ENCODE measurements at regions not wholly inside any gene's neighbourhood (a gene's known extent, or its start where the extent isn't known, plus 50 kb on each side); places are given as distances from the start of the nearest gene placed in this dataset.

- intact Hi-C loops (cut with DNase I), result no loop called here
- WGBS, result 85% methylated on average over 4 of the region's 4 CpGs
- no peak overlapping the region for H3K4me3 ChIP-seq
- no peaks in the 10 kb centered on the region for H3K27me3 ChIP-seq (replicated peaks; ENCODE audit: insufficient read depth)
- no peaks in the 10 kb centered on the region for H3K4me1 ChIP-seq (replicated peaks)
- H3K27ac ChIP-seq, result no peak overlapping the region
- TF ChIP-seq CTCF (IDR thresholded peaks at IDR 0.05), result no peak
- TF ChIP-seq POLR2A (IDR thresholded peaks at IDR 0.05), result no peak
- no peak for TF ChIP-seq POLR2AphosphoS5 (IDR thresholded peaks at IDR 0.05)
- no peak for DNase-seq (ENCODE audit: low spot score)
- H3K9me3 ChIP-seq, result no peaks in the 10 kb centered on the region
- H3K36me3 ChIP-seq, result no peaks in the 10 kb centered on the region
Measured at GRCh38 chr5:107291866-107292265, 378.9 kb downstream of the EFNA5 start.

- WGBS, result 73% methylated on average over 6 of the region's 6 CpGs
- no peak overlapping the region for H3K4me3 ChIP-seq
- no peaks in the 10 kb centered on the region for H3K36me3 ChIP-seq
- DNase-seq (ENCODE audit: low spot score), result no peak
- TF ChIP-seq POLR2AphosphoS5 (IDR thresholded peaks at IDR 0.05) (no peak), CTCF (IDR thresholded peaks at IDR 0.05) (no peak), POLR2A (IDR thresholded peaks at IDR 0.05) (no peak)
- no peaks in the 10 kb centered on the region for H3K4me1 ChIP-seq (replicated peaks)
- H3K9me3 ChIP-seq, result no peaks in the 10 kb centered on the region
- intact Hi-C loops (cut with DNase I), result no loop called here
- H3K27me3 ChIP-seq (replicated peaks; ENCODE audit: insufficient read depth), result no peaks in the 10 kb centered on the region
- no peak overlapping the region for H3K27ac ChIP-seq
Measured at GRCh38 chr5:107290780-107291398, 379.8 kb downstream of the EFNA5 start.

- Histone ChIP-seq H3K9me3 (no peaks in the 10 kb centered on the region), H3K27me3 (replicated peaks; ENCODE audit: insufficient read depth) (no peaks in the 10 kb centered on the region), H3K27ac (no peak overlapping the region), H3K36me3 (no peaks in the 10 kb centered on the region), H3K4me3 (no peak overlapping the region), H3K4me1 (replicated peaks) (no peaks in the 10 kb centered on the region)
- TF ChIP-seq CTCF (IDR thresholded peaks at IDR 0.05), result no peak
- TF ChIP-seq POLR2AphosphoS5 (IDR thresholded peaks at IDR 0.05), result no peak
- TF ChIP-seq POLR2A (IDR thresholded peaks at IDR 0.05), result no peak
- WGBS, result 92% methylated on average over 4 of the region's 4 CpGs
- intact Hi-C loops (cut with DNase I), result no loop called here
- no peak for DNase-seq (ENCODE audit: low spot score)
Measured at GRCh38 chr5:107289030-107289714, 381.6 kb downstream of the EFNA5 start.

- intact Hi-C loops (cut with DNase I), result no loop called here
- no peaks in the 10 kb centered on the region for H3K27me3 ChIP-seq (replicated peaks; ENCODE audit: insufficient read depth)
- no peaks in the 10 kb centered on the region for H3K36me3 ChIP-seq
- H3K4me3 ChIP-seq, result no peak overlapping the region
- H3K27ac ChIP-seq, result no peak overlapping the region
- 65% methylated on average over 7 of the region's 7 CpGs for WGBS
- no peaks in the 10 kb centered on the region for H3K4me1 ChIP-seq (replicated peaks)
- no peak for DNase-seq (ENCODE audit: low spot score)
- no peaks in the 10 kb centered on the region for H3K9me3 ChIP-seq
- TF ChIP-seq POLR2A (IDR thresholded peaks at IDR 0.05) (no peak), CTCF (IDR thresholded peaks at IDR 0.05) (no peak), POLR2AphosphoS5 (IDR thresholded peaks at IDR 0.05) (no peak)
Measured at GRCh38 chr5:107286447-107287098, 384.2 kb downstream of the EFNA5 start.
